B cell (primary cell): ENCODE measurements at regions not wholly inside any gene's neighbourhood (a gene's known extent, or its start where the extent isn't known, plus 50 kb on each side); places are given as distances from the start of the nearest gene placed in this dataset.

Experiments used
- ATAC-seq: fragments of 200-7000 bp; cut with Tn5 transposase; one replicate; pipeline ENCODE4 v1.10.0; 2021; ENCODE audit warnings: low read depth, mild to moderate bottlenecking, moderate number of reproducible peaks, moderate library complexity
- CTCF ChIA-PET: fragments of 350-600 bp; sonication (Branson Sonifier 250); formaldehyde crosslinking; loops from one replicate; lab custom pipeline; 2021; ENCODE audit warnings: antibody characterized with exemption, inconsistent platforms; lab: Charles Lee
- POLR2A ChIA-PET: fragments of 350-600 bp; sonication (Branson Sonifier 250); formaldehyde crosslinking; loops from one replicate; lab custom pipeline; 2021; ENCODE audit warnings: antibody characterized with exemption; lab: Charles Lee
- DNase-seq: peaks from one replicate; pipeline ENCODE4 v3.0.0; 2013
- H2AFZ ChIP-seq: 2 replicates; pipeline ENCODE4 v1.6.1; 2012; ENCODE audit warnings: mild to moderate bottlenecking, low read depth, low read length; ENCODE audit not compliant: insufficient read depth, poor library complexity, severe bottlenecking
- H3K27ac ChIP-seq, 2 donors: 1 replicate in 1 of 2; 2 replicates in 1 of 2; pipeline ENCODE4 v1.5.1; 2012 to 2013; ENCODE audit warnings: low read length in 2 of 2, mild to moderate bottlenecking in 2 of 2, moderate library complexity in 1 of 2
- H3K27me3 ChIP-seq, 4 experiments: fragments of 200-600 bp in 1 of 4; sonication (generic) in 1 of 4; replicated peaks in 1 of 4; 1 replicate in 2 of 4; 2 replicates in 2 of 4; pipeline versions ENCODE4 v1.6.1 to v1.7.0; 2013 to 2016; ENCODE audit warnings: low read length in 3 of 4, mild to moderate bottlenecking in 2 of 4, mixed read lengths in 1 of 4, moderate library complexity in 1 of 4; ENCODE audit not compliant: insufficient read depth in 4 of 4, control insufficient read depth in 3 of 4; ENCODE audit errors: control extremely low read depth in 1 of 4
- H3K36me3 ChIP-seq, 2 experiments: replicated peaks in 1 of 2; 1 replicate in 1 of 2; 2 replicates in 1 of 2; pipeline versions ENCODE4 v1.6.1 to v1.7.1; 2013; ENCODE audit warnings: low read length in 1 of 2; ENCODE audit not compliant: insufficient read depth in 2 of 2, control insufficient read depth in 1 of 2; ENCODE audit errors: control extremely low read depth in 1 of 2, extremely low read depth in 1 of 2
- H3K4me1 ChIP-seq, 2 donors: fragments of 200-600 bp in 1 of 2; sonication (generic) in 1 of 2; 1 replicate in 1 of 2; 2 replicates in 1 of 2; pipeline versions ENCODE4 v1.5.1 to v1.6.1; 2013 to 2017; ENCODE audit warnings: low read length in 2 of 2; ENCODE audit not compliant: control insufficient read depth in 2 of 2, insufficient read depth in 2 of 2
- H3K4me2 ChIP-seq: replicated peaks from 2 replicates; pipeline ENCODE3; 2012; ENCODE audit warnings: mild to moderate bottlenecking, low read depth, low read length; ENCODE audit not compliant: poor library complexity, severe bottlenecking
- H3K4me3 ChIP-seq, 5 experiments: fragments of 200-600 bp in 1 of 5; sonication (generic) in 1 of 5; 1 replicate in 3 of 5; 2 replicates in 2 of 5; pipeline versions ENCODE4 v1.5.1 to v1.7.0; 2011 to 2016; ENCODE audit warnings: low read length in 4 of 5, mild to moderate bottlenecking in 4 of 5, low read depth in 2 of 5, control low read depth in 1 of 5, moderate library complexity in 1 of 5; ENCODE audit not compliant: insufficient read depth in 1 of 5; ENCODE audit errors: control extremely low read depth in 1 of 5, extremely low read depth in 1 of 5
- H3K79me2 ChIP-seq: fragments of 200-600 bp; sonication (generic); one replicate; pipeline ENCODE4 v1.6.0; 2016; ENCODE audit warnings: low read length; ENCODE audit not compliant: control insufficient read depth, insufficient read depth
- H3K9ac ChIP-seq: fragments of 200-600 bp; sonication (generic); 2 replicates; pipeline ENCODE4 v1.6.1; 2017; ENCODE audit warnings: mild to moderate bottlenecking, low read length, moderate library complexity
- H3K9me3 ChIP-seq, 3 donors: one replicate each; pipeline versions ENCODE4 v1.6.1 to v1.7.1; 2013; ENCODE audit warnings: low read length in 2 of 3; ENCODE audit not compliant: control insufficient read depth in 2 of 3, insufficient read depth in 1 of 3; ENCODE audit errors: control extremely low read depth in 1 of 3
- H4K20me1 ChIP-seq: 2 replicates; pipeline ENCODE4 v1.6.0; 2012; ENCODE audit warnings: mild to moderate bottlenecking, low read length; ENCODE audit not compliant: insufficient read depth, control insufficient read depth, poor library complexity, severe bottlenecking
- H3K27ac Mint-ChIP-seq: one replicate; pipeline ENCODE4 v1.8.0; 2021; ENCODE audit warnings: mixed read lengths
- H3K27me3 Mint-ChIP-seq: one replicate; pipeline ENCODE4 v1.8.0; 2021; ENCODE audit warnings: mixed read lengths
- H3K4me1 Mint-ChIP-seq: one replicate; pipeline ENCODE4 v1.8.0; 2021; ENCODE audit warnings: mixed read lengths
- H3K4me3 Mint-ChIP-seq: one replicate; pipeline ENCODE4 v1.8.0; 2021; ENCODE audit warnings: mixed read lengths
- H3K9me3 Mint-ChIP-seq: one replicate; pipeline ENCODE4 v1.8.0; 2022; ENCODE audit warnings: mixed read lengths; ENCODE audit not compliant: insufficient read depth
- EZH2 ChIP-seq: IDR thresholded peaks from 2 replicates; pipeline ENCODE4 v1.6.1; 2012; ENCODE audit warnings: borderline replicate concordance, low read depth, mild to moderate bottlenecking, moderate library complexity, low read length; ENCODE audit not compliant: insufficient read depth, poor library complexity, severe bottlenecking
- WGBS: methylation state at CpG from one replicate; pipeline ENCODE4 v1.1.5; 2013; ENCODE audit warnings: missing lambda C conversion rate; ENCODE audit not compliant: insufficient coverage; 5-methylcytosine and 5-hydroxymethylcytosine counted together
- intact Hi-C: fragments of 100-400 bp; cut with micrococcal nuclease; formaldehyde crosslinking; loops from one replicate; pipeline ENCODE4 v1.10.0; 2022
- TF ChIP-seq, protein P1 (sequence below): fragments of 200-600 bp; IDR thresholded peaks from one replicate; pipeline ENCODE4 v1.8.0; 2022; ENCODE audit warnings: antibody characterized with exemption, mild to moderate bottlenecking

GRCh38 chr16:72372087-72373045 lies 200.4 kb upstream of the PMFBP1 start:
- Histone ChIP-seq H3K27ac (no peak overlapping the region), H3K9ac (no peak overlapping the region), H3K4me1 (no peaks in the 10 kb centered on the region), H3K9me3 (peaks cover 0 to 4% (median 0%) of the 10 kb centered on the region in 3 donors), H3K4me2 (no peak overlapping the region), H3K79me2 (no peaks in the 10 kb centered on the region), H3K4me3 (no peak overlapping the region), H3K27me3 (no peaks in the 10 kb centered on the region), H4K20me1 (no peaks in the 10 kb centered on the region), H2AFZ (no peak overlapping the region), H3K36me3 (no peaks in the 10 kb centered on the region)
- WGBS = 82% methylated on average over 7 of the region's 15 CpGs
- no peak overlapping the region for H3K27ac Mint-ChIP-seq
- H3K4me3 Mint-ChIP-seq = no peak overlapping the region
- intact Hi-C loops = no loop called here
- peaks cover 2% of the 10 kb centered on the region for H3K9me3 Mint-ChIP-seq
- H3K4me1 Mint-ChIP-seq = no peaks in the 10 kb centered on the region
- ChIA-PET POLR2A (no interaction called here), CTCF (no interaction called here)
- DNase-seq (no peak), ATAC-seq (no peak)
- no peak for TF ChIP-seq EZH2
- TF ChIP-seq, protein P1, sequence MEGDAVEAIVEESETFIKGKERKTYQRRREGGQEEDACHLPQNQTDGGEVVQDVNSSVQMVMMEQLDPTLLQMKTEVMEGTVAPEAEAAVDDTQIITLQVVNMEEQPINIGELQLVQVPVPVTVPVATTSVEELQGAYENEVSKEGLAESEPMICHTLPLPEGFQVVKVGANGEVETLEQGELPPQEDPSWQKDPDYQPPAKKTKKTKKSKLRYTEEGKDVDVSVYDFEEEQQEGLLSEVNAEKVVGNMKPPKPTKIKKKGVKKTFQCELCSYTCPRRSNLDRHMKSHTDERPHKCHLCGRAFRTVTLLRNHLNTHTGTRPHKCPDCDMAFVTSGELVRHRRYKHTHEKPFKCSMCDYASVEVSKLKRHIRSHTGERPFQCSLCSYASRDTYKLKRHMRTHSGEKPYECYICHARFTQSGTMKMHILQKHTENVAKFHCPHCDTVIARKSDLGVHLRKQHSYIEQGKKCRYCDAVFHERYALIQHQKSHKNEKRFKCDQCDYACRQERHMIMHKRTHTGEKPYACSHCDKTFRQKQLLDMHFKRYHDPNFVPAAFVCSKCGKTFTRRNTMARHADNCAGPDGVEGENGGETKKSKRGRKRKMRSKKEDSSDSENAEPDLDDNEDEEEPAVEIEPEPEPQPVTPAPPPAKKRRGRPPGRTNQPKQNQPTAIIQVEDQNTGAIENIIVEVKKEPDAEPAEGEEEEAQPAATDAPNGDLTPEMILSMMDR = no peak
- no peaks in the 10 kb centered on the region for H3K27me3 Mint-ChIP-seq
